Tibial artery (tissue), 4 donors: ENCODE measurements at regions not wholly inside any gene's neighbourhood (a gene's known extent, or its start where the extent isn't known, plus 50 kb on each side); places are given as distances from the start of the nearest gene placed in this dataset.

Experiments used
- DNase-seq, 2 donors: peaks; one replicate each; pipeline ENCODE4 v3.0.0-alpha.2; 2019
- H3K27ac ChIP-seq, 2 donors: fragments of 200-600 bp; sonication (generic) in 1 of 2; 1 replicate in 1 of 2; 2 replicates in 1 of 2; pipeline ENCODE4 v1.5.1; 2018 to 2019; ENCODE audit warnings: mild to moderate bottlenecking in 1 of 2
- H3K27me3 ChIP-seq, 2 donors: fragments of 200-600 bp; sonication (generic) in 1 of 2; one replicate each; pipeline versions ENCODE4 v1.5.1 to v1.6.0; 2016 to 2019
- H3K36me3 ChIP-seq, 3 donors: fragments of 200-600 bp; sonication (generic) in 2 of 3; one replicate each; pipeline ENCODE4 v1.5.1; 2016 to 2019; ENCODE audit warnings: mild to moderate bottlenecking in 2 of 3
- H3K4me1 ChIP-seq, 4 donors: fragments of 200-600 bp; sonication (generic) in 2 of 4; 1 replicate in 3 of 4; 2 replicates in 1 of 4; pipeline ENCODE4 v1.5.1; 2016 to 2019
- H3K4me3 ChIP-seq, 2 donors: fragments of 200-600 bp; sonication (generic) in 1 of 2; 1 replicate in 1 of 2; 2 replicates in 1 of 2; pipeline ENCODE4 v1.5.1; 2018 to 2019; ENCODE audit warnings: mild to moderate bottlenecking in 2 of 2
- H3K9me3 ChIP-seq, 3 donors: fragments of 200-600 bp; sonication (generic) in 1 of 3; one replicate each; pipeline ENCODE4 v1.5.1; 2016 to 2019
- intact Hi-C: fragments of 100-400 bp; cut with DNase I; formaldehyde crosslinking; loops from one replicate; pipeline ENCODE4 v1.15.0; 2023; ENCODE audit warnings: low total_unique reads
- TF ChIP-seq, protein P1 (sequence below), 2 experiments: fragments of 200-600 bp in 1 of 2; fragments of 450-650 bp in 1 of 2; IDR thresholded peaks; one replicate each; pipeline ENCODE4 v1.5.1; 2017 to 2019; ENCODE audit warnings: antibody characterized with exemption in 2 of 2, mild to moderate bottlenecking in 1 of 2, moderate library complexity in 1 of 2

DNA sequence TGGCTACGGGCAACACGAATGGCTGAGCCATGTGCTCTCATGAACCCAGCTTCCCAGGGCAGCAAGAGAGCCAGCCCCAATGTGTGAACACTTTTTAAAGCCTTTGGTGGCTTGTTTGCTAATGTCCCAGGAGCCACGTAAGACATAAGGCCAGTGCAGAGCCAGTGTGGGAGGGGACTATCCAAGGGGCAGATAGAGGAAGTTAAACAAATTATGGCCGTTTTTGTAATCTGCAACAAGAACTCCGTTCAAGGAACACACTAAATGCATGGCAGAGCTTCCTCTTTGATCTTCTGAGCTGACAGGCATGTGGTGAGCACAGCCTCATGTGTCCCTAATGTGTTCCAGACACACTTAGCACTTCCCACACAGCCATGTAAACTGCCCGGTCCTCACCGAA lies 133.3 kb downstream of the TEX36 start:
- H3K9me3 ChIP-seq = peaks cover 0 to 5% (median 5%) of the 10 kb centered on the region in 3 donors
- DNase-seq = no peak
- TF ChIP-seq, protein P1, sequence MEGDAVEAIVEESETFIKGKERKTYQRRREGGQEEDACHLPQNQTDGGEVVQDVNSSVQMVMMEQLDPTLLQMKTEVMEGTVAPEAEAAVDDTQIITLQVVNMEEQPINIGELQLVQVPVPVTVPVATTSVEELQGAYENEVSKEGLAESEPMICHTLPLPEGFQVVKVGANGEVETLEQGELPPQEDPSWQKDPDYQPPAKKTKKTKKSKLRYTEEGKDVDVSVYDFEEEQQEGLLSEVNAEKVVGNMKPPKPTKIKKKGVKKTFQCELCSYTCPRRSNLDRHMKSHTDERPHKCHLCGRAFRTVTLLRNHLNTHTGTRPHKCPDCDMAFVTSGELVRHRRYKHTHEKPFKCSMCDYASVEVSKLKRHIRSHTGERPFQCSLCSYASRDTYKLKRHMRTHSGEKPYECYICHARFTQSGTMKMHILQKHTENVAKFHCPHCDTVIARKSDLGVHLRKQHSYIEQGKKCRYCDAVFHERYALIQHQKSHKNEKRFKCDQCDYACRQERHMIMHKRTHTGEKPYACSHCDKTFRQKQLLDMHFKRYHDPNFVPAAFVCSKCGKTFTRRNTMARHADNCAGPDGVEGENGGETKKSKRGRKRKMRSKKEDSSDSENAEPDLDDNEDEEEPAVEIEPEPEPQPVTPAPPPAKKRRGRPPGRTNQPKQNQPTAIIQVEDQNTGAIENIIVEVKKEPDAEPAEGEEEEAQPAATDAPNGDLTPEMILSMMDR (IDR thresholded peaks at IDR 0.05) = no peak
- H3K27me3 ChIP-seq = peaks cover 0 to 22% of the 10 kb centered on the region in 2 donors
- H3K4me1 ChIP-seq = no peaks in the 10 kb centered on the region
- intact Hi-C loops = no loop called here
- no peaks in the 10 kb centered on the region for H3K36me3 ChIP-seq
- H3K27ac ChIP-seq = no peak overlapping the region
- no peak overlapping the region for H3K4me3 ChIP-seq

DNA sequence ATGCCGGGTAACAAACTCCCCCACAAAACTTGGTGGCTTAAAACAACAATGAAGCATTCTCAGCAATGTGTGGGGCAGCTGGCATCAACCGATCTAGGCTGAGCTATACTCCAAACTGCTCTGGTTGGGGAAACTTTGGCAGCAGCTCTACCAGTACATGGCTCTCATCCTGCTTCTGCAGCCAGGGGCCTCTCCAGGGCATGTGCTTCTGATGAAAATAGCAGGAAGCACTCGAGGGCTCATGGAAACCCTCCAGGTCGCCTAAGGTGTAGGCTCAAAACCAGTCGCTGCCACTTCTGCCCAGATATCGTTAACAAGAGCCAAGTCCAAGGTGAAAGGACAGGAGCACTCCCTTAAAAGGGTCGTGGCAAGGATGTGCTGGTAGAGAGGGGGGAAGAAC lies 134.1 kb downstream of the TEX36 start:
- Histone ChIP-seq H3K9me3 (peaks cover 0 to 5% (median 5%) of the 10 kb centered on the region in 3 donors), H3K4me3 (no peak overlapping the region), H3K27ac (no peak overlapping the region), H3K36me3 (no peaks in the 10 kb centered on the region), H3K27me3 (peaks cover 0 to 22% of the 10 kb centered on the region in 2 donors), H3K4me1 (no peaks in the 10 kb centered on the region)
- no peak for DNase-seq
- intact Hi-C loops = no loop called here
- TF ChIP-seq, protein P1 (IDR thresholded peaks at IDR 0.05) = no peak

DNA sequence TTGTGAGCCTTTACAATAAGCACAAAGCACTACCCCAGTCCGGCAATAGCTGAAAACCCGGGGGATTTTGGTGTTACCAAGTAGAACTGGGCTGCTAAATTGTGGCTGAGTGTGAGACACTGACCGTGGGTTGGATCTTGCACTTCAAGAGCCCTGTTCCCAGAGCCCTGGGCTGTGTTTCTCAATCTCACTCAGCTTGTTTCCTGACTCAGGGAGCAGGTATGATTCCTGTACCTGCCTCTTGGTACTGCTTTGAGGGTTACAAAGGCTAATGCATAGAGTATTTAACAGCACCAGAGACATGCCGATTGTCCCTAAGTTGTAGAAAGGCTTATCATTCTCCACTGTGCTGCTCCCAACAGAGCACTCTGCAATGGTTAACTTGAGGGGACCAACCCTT lies 134.6 kb downstream of the TEX36 start:
- DNase-seq = no peak
- Histone ChIP-seq H3K27me3 (peaks cover 0 to 22% of the 10 kb centered on the region in 2 donors), H3K4me3 (no peak overlapping the region), H3K27ac (no peak overlapping the region), H3K36me3 (no peaks in the 10 kb centered on the region), H3K9me3 (peaks cover 0 to 5% (median 5%) of the 10 kb centered on the region in 3 donors), H3K4me1 (no peaks in the 10 kb centered on the region)
- intact Hi-C loops = no loop called here
- TF ChIP-seq, protein P1 (IDR thresholded peaks at IDR 0.05) = no peak

DNA sequence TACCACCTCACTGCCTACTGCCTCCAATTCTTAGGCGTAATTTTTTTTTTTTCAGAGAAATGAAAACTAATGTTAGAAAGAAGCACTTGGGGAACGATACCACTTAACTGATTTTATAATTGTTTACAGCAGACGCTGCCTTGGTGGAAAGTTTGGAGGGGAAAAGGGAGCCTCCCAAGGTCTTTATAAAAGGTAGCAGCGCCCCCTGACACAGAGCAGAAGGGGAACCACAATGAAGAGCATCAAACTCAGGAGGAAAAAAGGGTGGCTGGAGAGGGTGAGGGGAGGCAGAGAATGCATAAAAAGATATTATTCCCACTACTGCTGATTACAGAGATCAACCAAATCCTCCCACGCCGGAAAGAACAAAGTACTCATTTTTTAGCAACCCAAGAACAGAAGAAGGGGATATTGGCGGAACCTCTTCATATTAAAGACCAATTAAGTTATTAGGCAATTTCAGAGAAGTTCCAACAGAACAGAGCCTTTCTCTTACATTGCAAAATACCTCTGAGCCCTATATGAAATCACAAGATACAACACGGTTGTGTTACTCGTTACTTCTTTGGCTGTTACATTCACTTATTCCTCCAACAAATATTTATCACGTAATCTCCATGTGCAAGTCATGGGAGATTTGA lies 135.8 kb downstream of the TEX36 start:
- intact Hi-C loops = no loop called here
- Histone ChIP-seq H3K36me3 (no peaks in the 10 kb centered on the region), H3K27ac (no peak overlapping the region), H3K4me3 (no peak overlapping the region), H3K9me3 (no peaks in the 10 kb centered on the region), H3K27me3 (peaks cover 0 to 20% of the 10 kb centered on the region in 2 donors), H3K4me1 (no peaks in the 10 kb centered on the region)
- no peak for DNase-seq
- TF ChIP-seq, protein P1 (IDR thresholded peaks at IDR 0.05) = no peak

DNA sequence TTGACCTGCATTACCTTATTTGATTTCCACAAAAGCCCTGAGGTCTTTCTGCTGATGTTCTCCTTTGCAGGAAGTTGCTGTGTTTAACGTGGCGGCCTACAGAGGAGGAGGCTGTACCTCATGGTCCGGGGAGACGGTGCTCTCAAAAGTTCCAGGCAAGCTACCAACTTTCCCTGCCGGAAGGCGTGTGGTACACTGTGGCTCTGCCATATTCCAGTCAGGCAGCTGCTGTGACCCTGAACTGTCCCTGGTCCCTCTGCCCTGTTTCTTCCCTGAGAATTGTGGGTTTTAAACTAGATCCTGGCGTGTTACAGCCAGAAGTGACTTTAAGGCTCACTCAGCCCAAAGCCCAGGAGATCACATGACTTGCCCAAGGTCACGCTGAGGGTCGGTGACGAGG lies 139.2 kb downstream of the TEX36 start:
- DNase-seq = no peak
- TF ChIP-seq, protein P1 (IDR thresholded peaks at IDR 0.05) = no peak
- no peaks in the 10 kb centered on the region for H3K36me3 ChIP-seq
- intact Hi-C loops = no loop called here
- peaks cover 0 to 15% of the 10 kb centered on the region in 2 donors for H3K27me3 ChIP-seq
- H3K27ac ChIP-seq = no peak overlapping the region
- H3K4me1 ChIP-seq = no peaks in the 10 kb centered on the region
- H3K4me3 ChIP-seq = no peak overlapping the region
- H3K9me3 ChIP-seq = no peaks in the 10 kb centered on the region
